HG03521 (cell line): ENCODE measurements at regions not wholly inside any gene's neighbourhood (a gene's known extent, or its start where the extent isn't known, plus 50 kb on each side); places are given as distances from the start of the nearest gene placed in this dataset.
"Not testable (repeated sequence)": the region's sequence is repeated elsewhere in the genome, so short reads cannot be mapped to it uniquely, and the experiment has no call there.

Experiments
- ATAC-seq: cut with Tn5 transposase; IDR thresholded peaks from one replicate; pipeline ENCODE4 v1.9.1; 2021; ENCODE audit warnings: mild to moderate bottlenecking, moderate library complexity; ENCODE audit not compliant: unreplicated experiment

DNA sequence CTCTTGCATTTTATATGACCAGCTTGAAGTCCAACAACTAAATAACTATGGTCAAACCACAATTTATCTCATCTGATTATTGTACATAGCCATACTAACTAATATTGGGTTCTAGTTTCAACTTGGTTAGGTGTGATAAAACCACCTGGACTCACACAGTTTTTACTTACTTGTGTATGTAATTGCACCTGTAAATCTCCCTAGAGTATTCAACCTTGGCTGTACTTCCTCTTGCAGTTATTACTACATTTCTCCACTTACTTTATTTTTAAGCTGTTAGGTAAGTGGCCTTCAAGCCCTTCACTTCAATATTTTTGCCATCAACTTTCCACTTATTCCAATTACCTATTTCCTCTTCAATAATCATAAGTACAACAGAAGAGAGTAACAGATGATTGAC lies 115.8 kb upstream of the ANKRD50 start:
- ATAC-seq, result no peak

- ATAC-seq, result no peak
Measured at GRCh38 chr4:124817531-124817930, 105.0 kb upstream of the ANKRD50 start.

GRCh38 chr4:124812203-124812602 lies 99.7 kb upstream of the ANKRD50 start:
- ATAC-seq, result not testable (repeated sequence)

GRCh38 chr4:124810827-124811226 lies 98.3 kb upstream of the ANKRD50 start:
- no peak for ATAC-seq

DNA sequence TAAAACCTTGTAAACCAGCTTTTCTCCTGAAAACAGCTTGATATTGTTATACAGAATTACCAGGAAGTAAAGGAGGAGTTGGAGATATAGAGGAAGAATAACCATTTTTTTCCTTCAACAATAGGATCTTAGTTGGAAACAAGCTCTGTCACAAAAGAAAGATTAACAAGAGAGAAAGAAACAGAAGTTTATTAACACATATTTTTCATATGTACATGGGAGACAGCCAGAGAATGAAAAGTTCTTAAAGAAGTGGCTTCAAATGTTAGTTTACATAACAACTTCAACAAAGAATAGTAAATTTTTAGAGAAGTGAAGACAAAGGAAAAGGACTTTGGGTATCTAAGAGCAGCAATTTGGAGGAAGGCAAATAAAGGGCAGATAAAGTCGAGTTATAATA lies 94.9 kb upstream of the ANKRD50 start:
- no peak for ATAC-seq

DNA sequence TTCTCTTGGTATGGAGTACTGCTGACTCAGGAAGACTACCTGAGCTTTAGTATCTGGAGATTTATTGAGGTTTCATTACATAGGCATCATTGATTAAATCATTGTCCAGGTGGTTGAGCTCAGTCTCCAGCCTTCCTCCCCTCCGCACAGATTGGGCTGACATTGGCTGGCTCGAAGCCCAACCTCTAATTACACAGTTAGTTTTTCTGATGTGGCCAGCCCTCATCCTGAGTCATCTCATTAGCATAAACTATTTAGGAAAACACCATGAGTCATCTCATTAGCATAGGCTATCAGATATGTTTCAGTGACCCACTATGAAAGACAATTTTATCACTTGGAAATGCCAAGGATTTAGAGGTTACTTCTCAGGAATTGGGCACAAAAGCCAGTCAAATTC lies 93.9 kb upstream of the ANKRD50 start:
- ATAC-seq, result no peak

DNA sequence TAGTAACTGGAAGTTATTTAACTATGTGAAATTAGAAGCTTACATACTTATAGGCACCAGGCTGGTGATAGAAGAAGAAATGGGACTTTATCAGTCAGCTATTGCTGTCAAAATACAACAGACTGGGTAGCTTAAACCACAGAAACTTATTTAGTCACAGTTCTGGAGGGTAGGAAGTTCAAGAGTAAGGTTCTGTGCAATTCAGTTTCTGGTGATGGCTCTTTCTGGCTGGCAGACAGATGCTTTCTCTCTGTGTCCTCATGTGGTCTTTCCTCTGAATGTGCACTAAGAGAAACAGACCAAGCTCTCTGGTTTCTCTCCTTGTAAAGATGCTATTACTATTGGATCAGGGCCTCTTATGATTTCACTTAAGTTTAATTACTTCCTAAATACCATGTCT lies 92.1 kb upstream of the ANKRD50 start:
- peak; percentile 90 for ATAC-seq

DNA sequence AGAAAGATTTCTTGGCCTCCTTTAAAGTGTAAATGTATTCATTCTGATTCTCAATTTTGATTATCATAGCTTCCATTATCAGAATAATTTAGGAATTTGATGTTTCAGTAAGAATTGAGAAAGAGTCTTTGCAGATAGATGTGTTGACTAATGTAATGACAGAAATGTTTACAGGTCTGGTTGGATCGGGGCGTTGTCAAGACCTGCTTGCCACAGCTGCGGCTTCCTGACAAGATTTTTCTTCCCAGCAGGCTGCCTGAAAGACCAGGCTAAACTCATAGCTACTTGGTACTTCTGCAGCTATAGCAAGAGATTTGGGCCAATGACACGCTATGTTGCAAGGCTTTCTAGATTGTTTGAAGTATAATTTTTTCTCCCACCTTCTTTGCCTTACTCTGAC lies 91.5 kb upstream of the ANKRD50 start:
- no peak for ATAC-seq

DNA sequence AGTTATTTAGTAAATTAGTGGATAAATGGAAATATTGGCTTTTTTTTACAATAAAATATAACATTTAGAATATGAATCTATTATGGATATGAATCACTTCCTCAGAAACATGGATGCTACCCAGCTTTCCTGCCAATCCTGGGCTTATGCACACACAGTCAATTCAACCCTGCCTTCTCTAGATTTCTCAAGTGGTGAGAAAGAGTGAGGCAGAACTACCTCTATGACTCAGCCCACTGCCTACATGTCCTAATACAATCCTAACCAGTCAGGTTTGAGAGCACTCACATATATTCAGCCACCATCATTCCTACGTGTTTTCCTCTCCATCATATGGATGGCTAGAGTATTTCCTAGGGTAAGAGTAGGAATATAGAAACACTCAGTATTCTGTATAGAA lies 91.1 kb upstream of the ANKRD50 start:
- ATAC-seq, result peak; percentile 54

GRCh38 chr4:124803026-124803425 lies 90.5 kb upstream of the ANKRD50 start:
- ATAC-seq, result no peak

GRCh38 chr4:124797223-124797622 lies 84.7 kb upstream of the ANKRD50 start:
- ATAC-seq, result no peak

- ATAC-seq, result no peak
Measured at GRCh38 chr4:124790471-124790870, 77.9 kb upstream of the ANKRD50 start.

- no peak for ATAC-seq
Measured at GRCh38 chr4:124786634-124787033, 74.1 kb upstream of the ANKRD50 start.

GRCh38 chr4:124785645-124786044 lies 73.1 kb upstream of the ANKRD50 start:
- no peak for ATAC-seq

DNA sequence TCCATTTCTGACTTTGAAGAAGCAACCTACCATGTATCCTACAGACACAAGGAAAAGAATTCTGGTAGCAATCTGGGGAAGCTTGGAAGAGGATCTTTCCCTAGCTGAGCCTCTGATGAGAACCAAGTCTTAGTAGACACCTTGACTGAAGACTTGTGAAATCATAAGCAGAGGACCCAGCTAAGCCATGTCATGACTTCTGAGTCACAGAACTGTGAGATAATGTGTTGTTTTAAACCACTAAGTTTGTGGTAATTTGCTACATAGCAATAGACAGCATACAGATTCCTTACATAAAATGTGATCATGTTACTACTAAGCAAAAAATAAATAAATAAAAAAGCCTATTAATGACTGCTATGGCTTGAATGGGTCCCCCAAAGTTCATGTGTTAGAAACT lies 71.3 kb upstream of the ANKRD50 start:
- ATAC-seq, result no peak

- no peak for ATAC-seq
Measured at GRCh38 chr4:124777007-124777406, 64.5 kb upstream of the ANKRD50 start.

DNA sequence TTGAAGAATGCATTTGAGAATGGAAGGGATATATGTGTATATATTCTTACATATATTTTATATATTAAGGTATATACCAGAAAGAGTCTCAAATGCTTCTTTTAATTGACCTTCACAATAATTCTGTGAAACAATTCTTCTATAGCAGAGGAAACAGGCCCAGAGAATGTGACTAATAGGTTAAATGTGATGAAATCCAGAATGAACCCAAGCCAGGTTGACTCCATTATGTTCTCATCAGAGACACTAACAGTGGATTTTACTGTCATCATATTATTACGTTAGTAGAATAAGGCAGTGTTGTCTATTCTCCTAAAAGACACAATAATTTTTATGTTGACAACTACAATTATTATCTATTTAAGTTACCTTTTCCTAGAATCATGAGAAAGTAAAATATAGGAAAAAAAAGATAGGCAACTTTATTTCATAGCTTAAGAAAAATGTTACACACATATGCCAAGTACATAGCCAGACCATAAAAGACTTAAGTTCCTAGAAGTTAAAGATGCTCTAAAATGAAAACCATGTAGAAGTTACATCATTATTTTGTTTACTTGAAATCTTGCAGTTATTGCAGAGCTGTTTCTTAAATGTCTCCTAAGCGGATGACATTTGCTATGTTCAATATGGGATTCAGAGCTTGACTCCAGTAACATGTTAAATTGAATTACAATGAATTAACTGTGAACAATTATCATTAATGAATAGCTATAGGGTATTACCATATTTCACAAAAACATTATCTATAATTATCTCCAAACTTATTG lies 56.2 kb upstream of the ANKRD50 start:
- ATAC-seq, result no peak

DNA sequence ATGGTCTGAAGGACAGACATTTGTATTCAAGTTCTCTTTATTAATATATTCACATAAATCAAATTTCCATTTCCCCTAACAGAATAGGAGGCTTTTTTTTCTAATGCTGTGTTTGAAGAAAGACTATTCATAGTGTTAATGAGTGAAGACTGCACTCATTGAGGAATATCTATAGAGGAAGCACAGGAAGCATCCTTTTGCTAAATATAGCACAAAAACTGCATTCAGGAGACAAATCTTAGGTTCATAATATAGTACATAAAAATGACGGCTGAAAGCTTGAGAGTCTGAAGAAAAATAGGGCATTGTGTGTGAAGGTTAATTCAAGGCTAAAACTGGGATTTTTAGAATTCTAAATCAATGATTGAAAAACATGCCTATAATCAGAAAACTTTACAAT lies 50.4 kb upstream of the ANKRD50 start:
- ATAC-seq, result no peak
